ENCODE measurements at regions not wholly inside any gene's neighbourhood (a gene's known extent, or its start where the extent isn't known, plus 50 kb on each side); places are given as distances from the start of the nearest gene placed in this dataset.

DNA sequence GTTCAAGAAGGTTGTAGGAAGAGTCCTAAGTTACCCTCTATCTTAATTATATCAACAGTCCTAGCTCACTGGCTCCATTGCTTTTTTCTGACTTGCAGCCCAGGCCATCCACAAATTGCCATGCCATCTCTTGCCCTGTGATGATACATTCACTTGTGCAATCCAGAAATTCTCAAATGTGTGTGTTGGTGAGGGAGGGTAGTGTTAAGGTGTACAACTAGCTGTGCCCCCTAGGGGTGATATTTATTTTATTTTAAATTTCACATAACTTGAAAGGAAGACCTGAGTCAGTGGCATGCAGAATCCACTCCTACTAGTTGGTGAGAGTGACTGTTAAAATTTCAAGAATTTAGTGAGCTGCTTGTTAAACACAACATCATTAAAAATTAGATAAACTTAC, 156.1 kb upstream of the ANKRD28 start:
- H3K27me3 ChIP-seq, result no peaks in the 10 kb centered on the region
- H3K27ac ChIP-seq, result no peak overlapping the region
- TF ChIP-seq, protein P1, sequence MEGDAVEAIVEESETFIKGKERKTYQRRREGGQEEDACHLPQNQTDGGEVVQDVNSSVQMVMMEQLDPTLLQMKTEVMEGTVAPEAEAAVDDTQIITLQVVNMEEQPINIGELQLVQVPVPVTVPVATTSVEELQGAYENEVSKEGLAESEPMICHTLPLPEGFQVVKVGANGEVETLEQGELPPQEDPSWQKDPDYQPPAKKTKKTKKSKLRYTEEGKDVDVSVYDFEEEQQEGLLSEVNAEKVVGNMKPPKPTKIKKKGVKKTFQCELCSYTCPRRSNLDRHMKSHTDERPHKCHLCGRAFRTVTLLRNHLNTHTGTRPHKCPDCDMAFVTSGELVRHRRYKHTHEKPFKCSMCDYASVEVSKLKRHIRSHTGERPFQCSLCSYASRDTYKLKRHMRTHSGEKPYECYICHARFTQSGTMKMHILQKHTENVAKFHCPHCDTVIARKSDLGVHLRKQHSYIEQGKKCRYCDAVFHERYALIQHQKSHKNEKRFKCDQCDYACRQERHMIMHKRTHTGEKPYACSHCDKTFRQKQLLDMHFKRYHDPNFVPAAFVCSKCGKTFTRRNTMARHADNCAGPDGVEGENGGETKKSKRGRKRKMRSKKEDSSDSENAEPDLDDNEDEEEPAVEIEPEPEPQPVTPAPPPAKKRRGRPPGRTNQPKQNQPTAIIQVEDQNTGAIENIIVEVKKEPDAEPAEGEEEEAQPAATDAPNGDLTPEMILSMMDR (IDR thresholded peaks at IDR 0.05), result no peak
- TF ChIP-seq POLR2A (IDR thresholded peaks at IDR 0.05), result no peak
- TF ChIP-seq EP300 (IDR thresholded peaks at IDR 0.05), result no peak
- no peak for TF ChIP-seq POLR2AphosphoS5 (IDR thresholded peaks at IDR 0.05)
- no peaks in the 10 kb centered on the region for H3K36me3 ChIP-seq
- no peaks in the 10 kb centered on the region for H3K4me1 ChIP-seq
- intact Hi-C loops (cut with DNase I), result no loop called here
- no peak overlapping the region for H3K4me3 ChIP-seq
- no peaks in the 10 kb centered on the region for H3K9me3 ChIP-seq
- no peak for DNase-seq

- TF ChIP-seq POLR2AphosphoS5 (IDR thresholded peaks at IDR 0.05) (no peak), POLR2A (IDR thresholded peaks at IDR 0.05) (no peak), EP300 (IDR thresholded peaks at IDR 0.05) (no peak)
- TF ChIP-seq, protein P1 (IDR thresholded peaks at IDR 0.05), result no peak
- no peaks in the 10 kb centered on the region for H3K36me3 ChIP-seq
- no peak overlapping the region for H3K27ac ChIP-seq
- no peaks in the 10 kb centered on the region for H3K27me3 ChIP-seq
- WGBS, 2 donors, result 64 to 74% methylated on average over 1 of the region's 1 CpG
- DNase-seq, result no peak
- no peaks in the 10 kb centered on the region for H3K4me1 ChIP-seq
- intact Hi-C loops (cut with DNase I), result no loop called here
- no peaks in the 10 kb centered on the region for H3K9me3 ChIP-seq
- no peak overlapping the region for H3K4me3 ChIP-seq
Measured at GRCh38 chr3:15955968-15956367, 158.2 kb upstream of the ANKRD28 start.

DNA sequence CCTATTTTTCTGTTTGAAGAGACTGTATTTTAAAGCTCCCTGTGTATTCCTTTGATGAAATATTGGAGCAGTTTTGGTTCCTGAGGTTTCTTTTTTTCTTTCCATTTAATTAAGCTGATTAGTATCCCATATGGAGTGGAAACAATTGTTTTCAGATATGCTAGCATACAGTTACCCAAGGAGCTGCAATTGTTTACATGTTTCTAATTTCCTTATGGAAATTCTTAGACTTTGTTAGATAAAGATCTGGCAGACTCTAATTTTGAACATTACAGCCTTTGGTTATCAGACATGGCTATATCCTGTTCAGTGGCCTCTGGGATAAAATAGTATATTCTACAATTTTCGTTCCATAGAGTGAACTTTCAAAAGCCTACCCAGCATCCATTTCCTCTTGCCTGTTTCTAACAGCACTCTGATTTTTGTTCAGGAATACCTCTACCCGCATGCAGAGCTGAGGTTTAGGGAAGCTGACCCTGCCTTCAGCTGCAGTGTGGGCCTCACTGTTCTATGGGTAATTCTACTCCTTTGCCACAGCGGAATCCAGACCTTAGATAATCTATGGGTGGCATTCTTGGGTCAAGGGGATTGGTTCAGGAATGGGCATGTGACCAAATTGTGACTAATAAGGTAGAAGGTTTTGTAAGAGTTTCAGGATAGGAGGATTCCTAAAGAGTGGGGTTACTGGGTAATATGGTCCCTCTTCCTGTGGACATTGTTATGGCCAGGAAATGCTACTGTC, 161.1 kb upstream of the ANKRD28 start:
- 85 to 93% methylated on average over 3 of the region's 3 CpGs for WGBS, 2 donors
- Histone ChIP-seq H3K27me3 (no peaks in the 10 kb centered on the region), H3K9me3 (no peaks in the 10 kb centered on the region), H3K4me1 (no peaks in the 10 kb centered on the region), H3K27ac (no peak overlapping the region), H3K36me3 (no peaks in the 10 kb centered on the region), H3K4me3 (no peak overlapping the region)
- intact Hi-C loops (cut with DNase I), result no loop called here
- DNase-seq, result no peak
- TF ChIP-seq, protein P1 (IDR thresholded peaks at IDR 0.05), result no peak
- TF ChIP-seq POLR2A (IDR thresholded peaks at IDR 0.05) (no peak), POLR2AphosphoS5 (IDR thresholded peaks at IDR 0.05) (no peak), EP300 (IDR thresholded peaks at IDR 0.05) (no peak)

DNA sequence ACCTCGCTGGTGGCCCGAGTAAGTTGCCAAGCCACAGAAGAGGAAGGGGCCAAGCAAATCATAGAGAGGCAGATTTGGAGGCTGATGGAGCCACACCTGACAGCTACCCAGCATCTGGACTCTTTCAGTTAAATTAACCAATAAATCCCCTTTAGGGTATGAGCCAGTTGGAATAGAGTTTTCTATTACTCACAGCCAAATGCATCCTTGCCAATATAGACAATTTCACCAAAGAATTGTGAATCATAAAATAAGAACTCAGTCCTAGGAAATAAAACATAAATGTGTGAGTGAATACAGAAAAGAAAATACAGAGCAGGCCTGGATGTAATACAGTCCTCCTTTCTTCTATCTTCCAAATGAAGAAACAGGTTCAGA, 161.6 kb upstream of the ANKRD28 start:
- Histone ChIP-seq H3K36me3 (no peaks in the 10 kb centered on the region), H3K4me3 (no peak overlapping the region), H3K27me3 (no peaks in the 10 kb centered on the region), H3K27ac (no peak overlapping the region), H3K9me3 (no peaks in the 10 kb centered on the region), H3K4me1 (no peaks in the 10 kb centered on the region)
- 60 to 81% methylated on average over 2 of the region's 2 CpGs for WGBS, 2 donors
- peak in 1 of 4 donors; percentile 36 for TF ChIP-seq POLR2AphosphoS5 (IDR thresholded peaks at IDR 0.05)
- TF ChIP-seq, protein P1 (IDR thresholded peaks at IDR 0.05), result no peak
- DNase-seq, result no peak
- intact Hi-C loops (cut with DNase I), result no loop called here
